HUES6 (cell line): ENCODE measurements at regions not wholly inside any gene's neighbourhood (a gene's known extent, or its start where the extent isn't known, plus 50 kb on each side); places are given as distances from the start of the nearest gene placed in this dataset.

Experiments
- H3K27ac ChIP-seq: 2 replicates; pipeline ENCODE4 v1.7.0; 2013; ENCODE audit warnings: low read depth, mild to moderate bottlenecking, low read length, inconsistent platforms
- H3K27me3 ChIP-seq: 2 replicates; pipeline ENCODE4 v1.6.1; 2013; ENCODE audit warnings: low read length; ENCODE audit not compliant: control insufficient read depth, insufficient read depth
- H3K36me3 ChIP-seq: 2 replicates; pipeline ENCODE4 v1.6.1; 2013; ENCODE audit warnings: low read length; ENCODE audit not compliant: control insufficient read depth, insufficient read depth
- H3K4me1 ChIP-seq: 2 replicates; pipeline ENCODE4 v1.6.1; 2013; ENCODE audit warnings: low read length; ENCODE audit not compliant: control insufficient read depth, insufficient read depth
- H3K4me3 ChIP-seq: 2 replicates; pipeline ENCODE4 v1.5.1; 2013; ENCODE audit warnings: low read depth, low read length
- H3K9ac ChIP-seq: one replicate; pipeline ENCODE4 v1.6.1; 2013; ENCODE audit warnings: mild to moderate bottlenecking, low read length
- H3K9me3 ChIP-seq: 2 replicates; pipeline ENCODE4 v1.6.1; 2013; ENCODE audit warnings: low read depth, low read length; ENCODE audit not compliant: control insufficient read depth, insufficient read depth

DNA sequence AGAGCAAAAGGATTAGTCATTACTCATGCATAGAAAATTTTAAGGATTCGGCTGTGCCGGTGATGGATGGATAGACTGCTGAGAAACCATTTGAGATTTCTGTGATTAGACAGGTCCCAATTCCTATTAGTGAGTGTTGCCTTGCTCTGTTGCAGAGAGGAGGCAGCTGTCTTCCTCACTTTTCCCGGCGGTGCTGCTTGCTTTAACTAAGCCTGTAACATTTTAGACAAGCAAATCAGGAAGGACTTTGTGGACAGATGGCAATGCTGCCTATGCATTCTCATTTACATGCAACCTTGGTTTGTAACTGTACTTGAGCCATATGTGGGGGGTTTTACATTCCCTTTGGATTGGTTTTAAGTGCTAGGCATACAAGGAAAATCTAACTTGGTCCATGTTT is 1176.3 kb downstream of the CDH18 start:
- H3K36me3 ChIP-seq: no peaks in the 10 kb centered on the region
- no peak overlapping the region for H3K9ac ChIP-seq
- peaks cover 12% of the 10 kb centered on the region for H3K9me3 ChIP-seq
- no peaks in the 10 kb centered on the region for H3K27me3 ChIP-seq
- peaks cover 10% of the 10 kb centered on the region; the same call in 1 of the 2 replicates for H3K4me1 ChIP-seq
- H3K4me3 ChIP-seq: no peak overlapping the region
- no peak overlapping the region for H3K27ac ChIP-seq

DNA sequence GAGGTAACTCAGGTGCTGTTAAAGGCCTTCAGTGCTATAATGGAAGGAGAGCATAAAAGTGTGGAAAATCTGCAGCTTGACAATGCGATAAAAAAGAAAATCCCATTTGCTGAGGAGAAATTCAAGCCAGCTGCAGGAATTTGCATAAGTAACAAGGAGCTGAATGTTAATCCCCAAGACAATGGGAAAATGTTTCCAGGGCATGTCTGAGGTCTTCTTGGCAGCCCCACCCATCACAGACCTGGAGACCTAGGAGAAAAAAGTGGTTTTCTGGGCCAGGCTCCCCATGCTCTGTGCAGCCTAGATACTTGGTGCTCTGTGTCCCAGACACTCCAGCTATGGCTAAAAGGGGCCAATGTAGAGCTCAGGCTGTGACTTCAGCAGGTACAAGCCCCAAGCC is 1159.6 kb downstream of the CDH18 start:
- H3K27me3 ChIP-seq: no peaks in the 10 kb centered on the region
- peaks cover 13% of the 10 kb centered on the region; the same call in 1 of the 2 replicates for H3K9me3 ChIP-seq
- H3K27ac ChIP-seq: no peak overlapping the region
- no peaks in the 10 kb centered on the region for H3K4me1 ChIP-seq
- no peak overlapping the region for H3K4me3 ChIP-seq
- H3K9ac ChIP-seq: no peak overlapping the region
- H3K36me3 ChIP-seq: no peaks in the 10 kb centered on the region

DNA sequence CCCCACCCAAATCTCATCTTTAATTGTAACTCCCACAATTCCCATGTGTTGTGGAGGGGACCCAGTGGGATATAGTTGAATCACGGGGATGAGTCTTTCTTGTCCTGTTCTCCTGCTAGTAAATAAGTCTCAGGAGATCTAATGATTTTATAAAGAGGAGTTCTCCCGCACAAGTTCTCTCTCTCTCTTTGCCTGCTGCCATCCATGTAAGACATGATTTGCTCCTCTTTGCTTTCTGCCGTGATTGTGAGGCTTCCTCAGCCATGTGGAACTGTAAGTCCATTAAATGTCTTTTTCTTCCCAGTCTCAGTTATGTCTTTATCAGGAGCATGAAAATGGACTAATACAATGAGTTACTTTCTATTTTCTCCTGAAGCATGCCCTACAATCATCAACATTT is 1158.5 kb downstream of the CDH18 start:
- Histone ChIP-seq H3K4me1 (no peaks in the 10 kb centered on the region), H3K9ac (no peak overlapping the region), H3K4me3 (no peak overlapping the region), H3K9me3 (peaks cover 13% of the 10 kb centered on the region; the same call in 1 of the 2 replicates), H3K27ac (no peak overlapping the region), H3K27me3 (no peaks in the 10 kb centered on the region), H3K36me3 (no peaks in the 10 kb centered on the region)

DNA sequence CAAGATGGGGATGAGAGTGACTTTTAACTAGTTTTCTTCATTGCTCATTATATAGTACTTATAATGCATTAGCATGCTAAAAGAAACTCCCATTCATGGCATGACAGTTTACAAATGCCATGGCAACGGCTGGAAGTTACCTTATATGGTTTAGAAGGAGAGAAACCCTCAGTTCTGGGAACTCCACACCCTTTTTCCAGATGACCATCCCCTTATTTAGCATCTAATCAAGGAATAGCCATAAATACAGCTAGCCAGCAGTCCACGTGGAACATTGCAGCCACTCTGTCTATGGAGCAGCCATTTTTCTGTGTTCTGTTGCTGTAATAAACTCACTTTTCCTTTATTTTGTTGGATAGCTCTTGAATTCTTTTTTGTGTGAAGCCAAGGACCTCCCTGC is 1137.8 kb downstream of the CDH18 start:
- H3K36me3 ChIP-seq: no peaks in the 10 kb centered on the region
- no peak overlapping the region for H3K27ac ChIP-seq
- peaks cover 5% of the 10 kb centered on the region; the same call in 1 of the 2 replicates for H3K4me1 ChIP-seq
- peaks cover 8% of the 10 kb centered on the region; the same call in 1 of the 2 replicates for H3K9me3 ChIP-seq
- H3K4me3 ChIP-seq: no peak overlapping the region
- no peaks in the 10 kb centered on the region for H3K27me3 ChIP-seq
- no peak overlapping the region for H3K9ac ChIP-seq

DNA sequence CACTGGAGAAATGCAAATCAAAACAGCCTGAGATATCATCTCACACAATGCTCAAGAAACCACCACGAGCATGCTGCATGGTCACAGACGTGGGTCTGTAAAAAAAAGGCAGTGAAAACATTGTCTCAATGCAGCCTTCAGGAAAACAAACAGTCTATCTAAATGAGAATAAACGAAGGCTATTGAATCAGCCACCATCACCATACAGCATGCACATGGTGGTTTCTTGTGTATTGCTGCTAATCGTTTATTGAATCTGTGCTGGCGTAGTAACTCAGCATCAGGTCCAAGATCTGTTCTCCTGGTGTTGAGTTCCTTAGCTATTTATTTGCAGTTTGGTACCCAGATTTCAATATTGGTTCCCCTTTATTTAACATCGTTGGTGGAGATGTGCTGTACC is 1115.0 kb downstream of the CDH18 start:
- Histone ChIP-seq H3K9ac (no peak overlapping the region), H3K4me3 (no peak overlapping the region), H3K9me3 (no peaks in the 10 kb centered on the region), H3K4me1 (0 out of 2 replicates have a peak, but pooled peaks cover 6% of the 10 kb centered on the region), H3K36me3 (no peaks in the 10 kb centered on the region), H3K27ac (no peak overlapping the region), H3K27me3 (no peaks in the 10 kb centered on the region)

DNA sequence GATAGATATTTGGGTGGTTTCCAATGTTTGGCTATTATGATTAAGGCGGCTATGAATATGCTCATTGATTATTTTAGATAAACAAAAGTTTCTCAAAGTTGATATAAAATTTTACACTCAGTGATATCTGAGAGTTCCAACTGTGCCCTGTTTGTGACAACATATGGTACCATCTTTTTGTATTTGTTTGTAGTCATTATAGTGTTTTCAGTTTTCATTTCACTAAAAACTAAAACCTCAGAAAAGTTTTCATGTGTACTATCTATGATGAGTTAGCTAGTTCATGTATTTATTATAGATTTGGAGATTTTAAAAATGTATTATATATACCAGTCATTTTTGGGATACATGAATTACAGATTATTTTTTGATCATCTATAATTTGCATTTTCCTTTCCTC is 1111.4 kb downstream of the CDH18 start:
- Histone ChIP-seq H3K27ac (no peak overlapping the region), H3K4me1 (0 out of 2 replicates have a peak, but pooled peaks cover 6% of the 10 kb centered on the region), H3K27me3 (no peaks in the 10 kb centered on the region), H3K36me3 (no peaks in the 10 kb centered on the region), H3K4me3 (no peak overlapping the region), H3K9me3 (no peaks in the 10 kb centered on the region), H3K9ac (no peak overlapping the region)

DNA sequence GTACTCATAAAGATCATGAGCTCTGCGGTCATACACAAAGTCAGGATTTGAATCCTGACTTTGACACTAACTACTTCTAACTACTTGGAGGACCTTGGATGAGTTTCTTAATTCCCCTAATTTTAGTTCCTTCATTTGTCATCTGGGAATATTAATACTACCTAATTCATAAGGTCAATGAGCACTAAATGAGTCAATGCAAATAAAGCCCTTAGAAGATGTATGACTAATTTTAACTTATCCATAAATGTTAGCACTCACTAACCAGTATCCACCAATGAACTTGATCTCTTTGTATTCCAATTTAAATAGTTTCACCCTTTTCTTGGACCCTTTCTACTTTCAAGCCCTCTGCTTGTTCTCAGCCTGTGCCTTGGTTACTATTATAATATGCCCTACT is 1106.4 kb downstream of the CDH18 start:
- Histone ChIP-seq H3K9me3 (no peaks in the 10 kb centered on the region), H3K27ac (no peak overlapping the region), H3K36me3 (no peaks in the 10 kb centered on the region), H3K27me3 (no peaks in the 10 kb centered on the region), H3K9ac (no peak overlapping the region), H3K4me3 (no peak overlapping the region), H3K4me1 (no peaks in the 10 kb centered on the region)

DNA sequence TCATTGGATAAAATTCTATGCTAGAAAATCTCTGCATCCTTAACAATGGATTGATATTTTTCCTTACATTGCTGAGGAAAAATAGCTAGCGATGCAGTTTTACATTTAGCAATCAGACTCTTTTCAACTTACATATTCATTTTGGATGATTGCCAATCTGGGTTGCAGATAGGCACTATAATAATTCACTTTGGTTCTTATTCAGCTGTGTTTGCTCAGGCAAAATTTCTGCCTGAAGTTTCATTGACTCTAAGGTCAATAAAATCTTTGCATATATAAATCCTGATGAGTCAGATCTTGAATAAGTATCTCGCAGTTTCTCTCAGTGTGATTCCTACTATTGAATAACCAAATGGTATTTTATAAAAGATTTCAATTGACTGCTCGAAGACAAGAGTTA is 1105.8 kb downstream of the CDH18 start:
- H3K4me3 ChIP-seq: no peak overlapping the region
- H3K4me1 ChIP-seq: no peaks in the 10 kb centered on the region
- H3K9me3 ChIP-seq: no peaks in the 10 kb centered on the region
- H3K9ac ChIP-seq: no peak overlapping the region
- no peaks in the 10 kb centered on the region for H3K36me3 ChIP-seq
- H3K27ac ChIP-seq: no peak overlapping the region
- no peaks in the 10 kb centered on the region for H3K27me3 ChIP-seq

DNA sequence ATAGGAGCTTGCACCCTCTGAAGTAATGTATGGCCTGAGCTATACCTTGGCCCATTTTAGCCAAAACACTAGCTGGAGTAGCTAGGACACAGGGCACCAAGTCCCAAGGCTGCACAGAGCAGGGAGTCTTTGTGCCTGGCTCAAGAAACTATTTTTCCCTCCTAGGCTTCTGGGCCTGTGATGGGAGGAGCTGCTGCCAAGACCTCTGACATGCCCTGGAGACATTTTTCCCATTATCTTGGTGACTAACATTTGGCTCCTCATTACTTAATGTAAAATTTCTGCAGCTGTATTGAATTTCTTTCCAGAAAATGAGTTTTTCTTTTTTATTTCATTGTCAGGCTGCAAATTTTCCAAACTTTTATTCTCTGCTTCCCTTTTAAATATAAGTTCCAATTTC is 1099.2 kb downstream of the CDH18 start:
- Histone ChIP-seq H3K36me3 (no peaks in the 10 kb centered on the region), H3K4me1 (no peaks in the 10 kb centered on the region), H3K9ac (no peak overlapping the region), H3K27me3 (no peaks in the 10 kb centered on the region), H3K4me3 (no peak overlapping the region), H3K27ac (no peak overlapping the region), H3K9me3 (peaks cover 5% of the 10 kb centered on the region; the same call in 1 of the 2 replicates)

DNA sequence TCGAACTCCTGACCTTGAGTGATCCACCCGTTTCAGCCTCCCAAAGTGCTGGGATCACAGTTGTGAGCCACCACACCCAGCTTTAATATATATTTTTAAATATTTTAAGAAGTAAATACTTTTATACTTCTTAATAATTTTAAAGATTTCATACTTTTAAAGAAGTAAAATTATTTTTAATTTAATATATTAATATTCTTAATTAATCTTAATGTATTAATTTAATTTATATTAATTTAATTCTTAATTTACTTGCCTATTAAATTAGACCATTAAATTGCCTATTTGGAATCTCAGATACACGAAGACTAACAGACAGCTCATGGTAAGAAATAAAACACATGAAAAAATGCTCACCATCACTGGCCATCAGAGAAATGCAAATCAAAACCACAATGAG is 1087.4 kb downstream of the CDH18 start:
- Histone ChIP-seq H3K4me1 (no peaks in the 10 kb centered on the region), H3K27ac (no peak overlapping the region), H3K36me3 (no peaks in the 10 kb centered on the region), H3K9me3 (no peaks in the 10 kb centered on the region), H3K27me3 (no peaks in the 10 kb centered on the region), H3K4me3 (no peak overlapping the region), H3K9ac (no peak overlapping the region)

DNA sequence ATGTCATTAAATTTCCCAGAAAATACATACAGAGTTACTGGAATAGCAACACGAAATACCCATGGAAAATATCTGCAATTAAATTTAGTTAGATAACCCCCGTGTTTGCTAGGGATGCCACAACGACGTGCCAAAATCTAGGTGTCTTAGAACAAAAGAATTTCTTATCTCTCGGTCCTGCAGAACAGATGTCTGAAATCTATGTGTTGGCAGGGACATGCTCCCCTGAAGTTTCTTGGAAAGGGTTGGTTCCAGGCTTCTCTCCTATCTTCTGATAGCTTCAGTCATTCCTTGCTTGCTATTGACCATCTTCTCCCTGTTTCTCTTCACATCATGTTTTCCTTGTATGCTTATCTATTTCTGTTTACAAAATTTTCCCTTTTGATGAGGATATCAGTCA is 1067.0 kb downstream of the CDH18 start:
- Histone ChIP-seq H3K4me3 (no peak overlapping the region), H3K27me3 (no peaks in the 10 kb centered on the region), H3K9me3 (no peaks in the 10 kb centered on the region), H3K4me1 (peaks cover 8% of the 10 kb centered on the region; the same call in 1 of the 2 replicates), H3K9ac (no peak overlapping the region), H3K27ac (no peak overlapping the region), H3K36me3 (no peaks in the 10 kb centered on the region)

DNA sequence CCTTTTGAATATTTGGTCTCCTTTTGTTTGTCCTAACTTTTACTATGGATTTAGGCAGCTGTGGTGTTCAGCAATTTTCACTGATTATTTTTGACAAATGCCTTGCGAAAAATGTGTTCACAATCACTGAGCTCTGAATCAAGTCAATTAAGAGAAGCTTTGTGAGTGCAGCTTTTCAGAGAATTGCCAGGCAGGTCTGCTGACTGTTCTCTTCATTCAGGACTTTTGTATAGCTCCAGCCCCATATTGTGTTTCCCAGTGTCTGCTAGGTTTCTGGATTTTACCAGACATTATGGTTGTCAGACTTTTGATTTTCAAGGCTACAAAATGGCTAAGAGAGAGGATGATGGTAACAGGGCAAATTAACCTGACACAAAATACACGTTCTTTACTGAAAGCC is 1055.9 kb downstream of the CDH18 start:
- no peaks in the 10 kb centered on the region for H3K36me3 ChIP-seq
- H3K27me3 ChIP-seq: no peaks in the 10 kb centered on the region
- no peak overlapping the region for H3K9ac ChIP-seq
- H3K27ac ChIP-seq: no peak overlapping the region
- H3K4me3 ChIP-seq: no peak overlapping the region
- no peaks in the 10 kb centered on the region for H3K4me1 ChIP-seq
- H3K9me3 ChIP-seq: no peaks in the 10 kb centered on the region
